Thyroid gland (tissue), 4 donors: ENCODE measurements at regions not wholly inside any gene's neighbourhood (a gene's known extent, or its start where the extent isn't known, plus 50 kb on each side); places are given as distances from the start of the nearest gene placed in this dataset.

Experiments
- DNase-seq, 2 donors: peaks; one replicate each; pipeline ENCODE4 v3.0.0-alpha.2; 2019
- H3K27ac ChIP-seq, 3 donors: fragments of 200-600 bp; sonication (generic); 1 replicate in 2 of 3; 2 replicates in 1 of 3; pipeline ENCODE4 v1.5.1; 2016 to 2019; ENCODE audit warnings: mild to moderate bottlenecking in 1 of 3, moderate library complexity in 1 of 3
- H3K27me3 ChIP-seq: fragments of 200-600 bp; sonication (generic); one replicate; pipeline ENCODE4 v1.5.1; 2019
- H3K36me3 ChIP-seq, 2 donors: fragments of 200-600 bp; sonication (generic); one replicate each; pipeline ENCODE4 v1.5.1; 2016 to 2019
- H3K4me1 ChIP-seq, 2 donors: fragments of 200-600 bp; sonication (generic); one replicate each; pipeline ENCODE4 v1.5.1; 2017 to 2019
- H3K4me3 ChIP-seq, 3 donors: fragments of 200-600 bp; sonication (generic); replicated peaks in 1 of 3; 1 replicate in 2 of 3; 2 replicates in 1 of 3; pipeline ENCODE4 v1.5.1; 2016; ENCODE audit warnings: mild to moderate bottlenecking in 1 of 3
- H3K9me3 ChIP-seq: fragments of 200-600 bp; sonication (generic); one replicate; pipeline ENCODE4 v1.5.1; 2017
- POLR2A ChIP-seq, 2 donors: fragments of 450-650 bp; IDR thresholded peaks; one replicate each; pipeline ENCODE4 v1.6.1; 2017; ENCODE audit warnings: antibody characterized with exemption in 2 of 2, mild to moderate bottlenecking in 2 of 2, moderate library complexity in 1 of 2
- WGBS, 2 donors: methylation state at CpG; one replicate each; pipeline ENCODE4 v1.1.5; 2017; 5-methylcytosine and 5-hydroxymethylcytosine counted together
- intact Hi-C: fragments of 100-400 bp; cut with DNase I; formaldehyde crosslinking; loops from one replicate; pipeline ENCODE4 v1.15.1; 2023
- TF ChIP-seq, protein P1 (sequence below), 6 experiments: fragments of 200-600 bp in 3 of 6; fragments of 450-650 bp in 3 of 6; sonication (generic) in 3 of 6; IDR thresholded peaks; one replicate each; pipeline ENCODE4 v1.5.1; 2016 to 2019; ENCODE audit warnings: antibody characterized with exemption in 6 of 6, mild to moderate bottlenecking in 2 of 6, inconsistent platforms in 1 of 6, moderate library complexity in 1 of 6

DNA sequence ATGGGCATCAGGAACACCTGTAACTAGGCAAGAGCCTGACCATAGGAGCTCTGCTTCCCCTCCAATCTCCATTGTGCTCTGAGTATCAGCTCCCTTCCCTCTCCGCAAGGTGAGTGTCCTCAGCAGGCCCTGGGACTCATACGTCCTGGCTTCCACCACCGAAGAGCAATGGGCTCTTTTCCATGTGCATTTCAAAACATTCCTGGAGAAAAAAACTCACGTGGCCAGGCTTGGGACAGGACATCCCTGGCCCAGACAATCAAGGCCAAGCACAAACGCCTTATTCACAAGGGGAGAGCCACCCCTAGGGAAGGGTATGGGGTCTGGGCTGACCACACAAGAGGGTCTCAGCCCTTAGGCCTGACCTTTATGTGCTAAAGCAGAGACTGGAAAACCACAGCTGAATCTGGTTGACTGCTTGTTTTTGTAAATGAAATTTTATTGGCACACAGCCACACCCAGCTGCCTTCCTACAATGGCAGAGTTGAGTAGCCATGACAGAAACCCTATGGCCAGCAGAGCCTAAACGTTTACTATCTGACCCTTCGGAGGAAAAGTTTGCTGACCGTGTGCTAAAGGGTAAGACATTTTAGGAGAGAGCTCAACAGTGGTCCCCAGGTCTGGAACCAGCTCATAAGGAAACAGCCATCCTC is 175.7 kb upstream of the ARL4C start:
- no peaks in the 10 kb centered on the region for H3K4me1 ChIP-seq
- DNase-seq = no peak
- intact Hi-C loops = no loop called here
- WGBS, 2 donors = 72 to 82% methylated on average over 8 of the region's 8 CpGs
- TF ChIP-seq, protein P1, sequence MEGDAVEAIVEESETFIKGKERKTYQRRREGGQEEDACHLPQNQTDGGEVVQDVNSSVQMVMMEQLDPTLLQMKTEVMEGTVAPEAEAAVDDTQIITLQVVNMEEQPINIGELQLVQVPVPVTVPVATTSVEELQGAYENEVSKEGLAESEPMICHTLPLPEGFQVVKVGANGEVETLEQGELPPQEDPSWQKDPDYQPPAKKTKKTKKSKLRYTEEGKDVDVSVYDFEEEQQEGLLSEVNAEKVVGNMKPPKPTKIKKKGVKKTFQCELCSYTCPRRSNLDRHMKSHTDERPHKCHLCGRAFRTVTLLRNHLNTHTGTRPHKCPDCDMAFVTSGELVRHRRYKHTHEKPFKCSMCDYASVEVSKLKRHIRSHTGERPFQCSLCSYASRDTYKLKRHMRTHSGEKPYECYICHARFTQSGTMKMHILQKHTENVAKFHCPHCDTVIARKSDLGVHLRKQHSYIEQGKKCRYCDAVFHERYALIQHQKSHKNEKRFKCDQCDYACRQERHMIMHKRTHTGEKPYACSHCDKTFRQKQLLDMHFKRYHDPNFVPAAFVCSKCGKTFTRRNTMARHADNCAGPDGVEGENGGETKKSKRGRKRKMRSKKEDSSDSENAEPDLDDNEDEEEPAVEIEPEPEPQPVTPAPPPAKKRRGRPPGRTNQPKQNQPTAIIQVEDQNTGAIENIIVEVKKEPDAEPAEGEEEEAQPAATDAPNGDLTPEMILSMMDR (IDR thresholded peaks at IDR 0.05) = no peak
- TF ChIP-seq POLR2A (IDR thresholded peaks at IDR 0.05) = no peak
- no peaks in the 10 kb centered on the region for H3K36me3 ChIP-seq
- no peak overlapping the region for H3K27ac ChIP-seq
- H3K9me3 ChIP-seq = no peaks in the 10 kb centered on the region
- no peaks in the 10 kb centered on the region for H3K27me3 ChIP-seq
- no peak overlapping the region for H3K4me3 ChIP-seq

DNA sequence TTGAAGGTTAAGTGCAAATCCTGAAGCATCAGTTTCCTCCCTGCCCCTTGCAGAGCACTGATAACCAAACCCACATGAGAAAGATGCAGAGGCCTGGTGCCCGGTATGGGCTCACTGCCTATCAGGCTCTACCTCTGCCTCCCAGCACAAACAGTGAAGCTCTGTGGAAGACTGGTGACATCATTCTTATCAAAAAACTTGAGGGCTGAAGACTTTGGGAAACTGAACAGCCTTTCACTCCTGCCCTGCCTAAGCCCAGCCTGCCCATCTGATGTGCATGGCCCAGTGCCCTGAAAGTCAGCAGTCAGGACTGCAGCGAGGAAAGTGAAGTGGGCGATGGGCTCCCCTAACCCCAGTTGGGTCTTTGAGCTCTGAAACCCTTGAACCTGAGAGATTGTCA is 174.8 kb upstream of the ARL4C start:
- Histone ChIP-seq H3K27me3 (no peaks in the 10 kb centered on the region), H3K9me3 (no peaks in the 10 kb centered on the region), H3K36me3 (no peaks in the 10 kb centered on the region), H3K4me3 (no peak overlapping the region), H3K27ac (no peak overlapping the region), H3K4me1 (no peaks in the 10 kb centered on the region)
- no peak for DNase-seq
- WGBS, 2 donors = 82 to 93% methylated on average over 3 of the region's 3 CpGs
- intact Hi-C loops = no loop called here
- TF ChIP-seq, protein P1 (IDR thresholded peaks at IDR 0.05) = no peak
- TF ChIP-seq POLR2A (IDR thresholded peaks at IDR 0.05) = no peak

DNA sequence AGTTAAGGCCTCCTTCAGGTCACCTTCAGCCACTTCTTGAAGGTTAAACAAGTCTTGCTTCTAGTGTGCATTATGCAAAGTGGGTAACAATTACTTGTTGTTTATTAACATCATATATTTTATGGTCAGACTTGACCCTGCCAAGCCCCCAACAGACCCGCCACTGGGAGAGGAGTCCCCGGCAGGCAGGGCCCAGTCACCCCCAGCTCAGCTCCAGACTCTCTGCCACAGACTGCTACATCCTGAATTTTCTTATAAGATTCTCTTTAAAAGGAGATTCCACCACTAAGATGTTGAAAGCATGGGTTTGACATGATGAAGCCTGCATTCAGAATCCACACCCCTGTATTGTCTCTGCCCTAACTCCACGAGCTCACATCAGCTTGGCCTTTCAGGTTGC is 174.3 kb upstream of the ARL4C start:
- intact Hi-C loops = no loop called here
- DNase-seq = no peak
- TF ChIP-seq POLR2A (IDR thresholded peaks at IDR 0.05) = no peak
- TF ChIP-seq, protein P1 (IDR thresholded peaks at IDR 0.05) = no peak
- H3K36me3 ChIP-seq = no peaks in the 10 kb centered on the region
- H3K27me3 ChIP-seq = no peaks in the 10 kb centered on the region
- no peaks in the 10 kb centered on the region for H3K9me3 ChIP-seq
- H3K4me1 ChIP-seq = no peaks in the 10 kb centered on the region
- H3K27ac ChIP-seq = no peak overlapping the region
- no peak overlapping the region for H3K4me3 ChIP-seq
- WGBS, 2 donors = 94 to 96% methylated on average over 3 of the region's 3 CpGs

DNA sequence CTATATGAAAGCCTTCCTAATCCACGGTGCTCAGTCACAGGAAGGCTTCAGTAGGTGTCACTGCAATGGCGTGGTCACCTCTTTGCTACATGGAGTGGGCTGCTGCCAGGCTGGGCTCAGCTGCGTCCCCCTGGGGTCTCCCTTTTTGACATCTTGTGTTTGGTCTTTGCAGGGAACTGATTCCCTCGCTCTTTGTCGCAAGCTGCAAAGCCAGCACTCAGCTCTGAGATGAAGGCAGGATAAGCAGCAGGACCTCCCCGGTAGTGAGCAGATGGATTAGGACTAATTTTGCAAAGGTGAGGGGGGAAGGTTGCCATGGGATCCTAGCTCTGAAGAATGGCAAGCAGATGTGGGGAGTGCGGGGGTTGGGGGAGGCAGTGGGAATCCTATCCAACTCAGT is 173.9 kb upstream of the ARL4C start:
- Histone ChIP-seq H3K27me3 (no peaks in the 10 kb centered on the region), H3K9me3 (no peaks in the 10 kb centered on the region), H3K36me3 (no peaks in the 10 kb centered on the region), H3K4me3 (no peak overlapping the region), H3K4me1 (no peaks in the 10 kb centered on the region), H3K27ac (no peak overlapping the region)
- DNase-seq = no peak
- 80 to 85% methylated on average over 7 of the region's 7 CpGs for WGBS, 2 donors
- intact Hi-C loops = no loop called here
- TF ChIP-seq, protein P1 (IDR thresholded peaks at IDR 0.05) = no peak
- TF ChIP-seq POLR2A (IDR thresholded peaks at IDR 0.05) = no peak

DNA sequence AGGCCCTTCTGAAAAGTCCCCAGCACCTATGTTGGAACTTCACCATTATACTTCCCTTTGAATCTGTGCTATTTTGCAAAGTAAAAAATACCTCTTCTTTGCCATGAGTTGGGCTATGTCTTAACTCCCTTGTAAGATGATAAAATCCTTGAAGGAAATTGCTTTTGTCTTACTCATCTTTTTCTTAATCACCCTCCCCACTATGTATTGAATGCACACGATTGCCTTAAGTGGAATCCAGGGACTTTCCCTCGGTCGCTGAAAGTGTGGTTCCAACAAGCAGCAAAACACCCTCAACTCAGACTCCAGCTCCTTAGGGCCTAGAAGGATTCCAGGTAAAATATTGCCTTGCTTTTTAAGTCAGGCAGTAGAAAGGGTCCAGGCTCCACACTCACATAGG is 173.2 kb upstream of the ARL4C start:
- H3K9me3 ChIP-seq = no peaks in the 10 kb centered on the region
- 57 to 59% methylated on average over 3 of the region's 3 CpGs for WGBS, 2 donors
- no peak for DNase-seq

More for the DNA sequence above, 173.2 kb upstream of the ARL4C start:
- no peaks in the 10 kb centered on the region for H3K36me3 ChIP-seq
- intact Hi-C loops = no loop called here
- TF ChIP-seq, protein P1 (IDR thresholded peaks at IDR 0.05) = no peak
- TF ChIP-seq POLR2A (IDR thresholded peaks at IDR 0.05) = no peak
- no peak overlapping the region for H3K27ac ChIP-seq
- no peak overlapping the region for H3K4me3 ChIP-seq
- H3K27me3 ChIP-seq = no peaks in the 10 kb centered on the region
- no peaks in the 10 kb centered on the region for H3K4me1 ChIP-seq
